RKO (cell line): ENCODE measurements at regions not wholly inside any gene's neighbourhood (a gene's known extent, or its start where the extent isn't known, plus 50 kb on each side); places are given as distances from the start of the nearest gene placed in this dataset.
"Not testable (repeated sequence)": the region's sequence is repeated elsewhere in the genome, so short reads cannot be mapped to it uniquely, and the experiment has no call there.

Source experiments
- DNase-seq: peaks from one replicate; pipeline ENCODE4 v3.0.0-alpha.2; 2016; ENCODE audit warnings: low spot score

- DNase-seq, result not testable (repeated sequence)
These were observed 251.6 kb downstream of the SPATA31A6 start for GRCh38 chr9:42434844-42435714.

GRCh38 chr9:42435715-42436342, 252.4 kb downstream of the SPATA31A6 start:
- DNase-seq, result not testable (repeated sequence)

GRCh38 chr9:42437057-42437759, 253.7 kb downstream of the SPATA31A6 start:
- not testable (repeated sequence) for DNase-seq

- DNase-seq, result not testable (repeated sequence)
These were observed 259.2 kb downstream of the SPATA31A6 start for GRCh38 chr9:42442680-42443079.

GRCh38 chr9:42443414-42443813, 260.0 kb downstream of the SPATA31A6 start:
- DNase-seq, result not testable (repeated sequence)

GRCh38 chr9:42461436-42461835, 278.0 kb downstream of the SPATA31A6 start:
- DNase-seq, result not testable (repeated sequence)

- not testable (repeated sequence) for DNase-seq
These were observed 278.4 kb downstream of the SPATA31A6 start for GRCh38 chr9:42461863-42462262.

GRCh38 chr9:42463981-42464380, 280.5 kb downstream of the SPATA31A6 start:
- not testable (repeated sequence) for DNase-seq

- peak; percentile 15 for DNase-seq
These were observed 287.1 kb downstream of the SPATA31A6 start for GRCh38 chr9:42470577-42470976.

GRCh38 chr9:42490989-42491388, 307.5 kb downstream of the SPATA31A6 start:
- DNase-seq, result not testable (repeated sequence)

GRCh38 chr9:42502620-42503264, 319.3 kb downstream of the SPATA31A6 start:
- not testable (repeated sequence) for DNase-seq

- not testable (repeated sequence) for DNase-seq
These were observed 324.7 kb downstream of the SPATA31A6 start for GRCh38 chr9:42508111-42508510.

- not testable (repeated sequence) for DNase-seq
These were observed 330.1 kb downstream of the SPATA31A6 start for GRCh38 chr9:42513535-42513934.

GRCh38 chr9:42534325-42534983, 351.0 kb downstream of the SPATA31A6 start:
- DNase-seq, result peak; percentile 0

- DNase-seq, result peak; percentile 0
These were observed 351.5 kb downstream of the SPATA31A6 start for GRCh38 chr9:42534984-42535325.

GRCh38 chr9:42550789-42551357, 367.4 kb downstream of the SPATA31A6 start:
- DNase-seq, result not testable (repeated sequence)

GRCh38 chr9:42568530-42568929, 385.1 kb downstream of the SPATA31A6 start:
- DNase-seq, result not testable (repeated sequence)

- DNase-seq, result not testable (repeated sequence)
These were observed 385.6 kb downstream of the SPATA31A6 start for GRCh38 chr9:42568942-42569556.

- not testable (repeated sequence) for DNase-seq
These were observed 394.4 kb downstream of the SPATA31A6 start for GRCh38 chr9:42577851-42578250.
